ENCODE measurements at regions not wholly inside any gene's neighbourhood (a gene's known extent, or its start where the extent isn't known, plus 50 kb on each side); places are given as distances from the start of the nearest gene placed in this dataset.

DNA sequence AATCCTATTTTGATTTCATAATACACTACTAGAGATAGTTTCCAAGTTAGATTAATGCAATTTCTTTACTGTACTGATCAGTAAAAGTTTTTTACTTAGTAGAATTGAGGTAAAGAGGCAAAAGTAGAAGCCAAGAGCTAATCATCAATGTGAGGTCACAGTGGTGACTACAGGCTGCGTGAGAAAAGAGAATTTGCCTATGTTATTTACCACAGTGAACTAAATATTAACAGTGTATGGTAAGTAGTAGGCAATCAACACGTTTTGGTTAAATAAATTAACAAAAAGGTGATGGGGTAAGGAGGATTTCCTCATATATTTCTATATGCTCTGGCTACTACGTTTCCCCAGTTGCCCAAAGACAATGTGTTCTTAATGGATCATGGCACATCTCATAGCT, 202.2 kb upstream of the CMC1 start:
- POLR2A ChIA-PET, result no interaction called here
- no peaks in the 10 kb centered on the region for H3K36me3 ChIP-seq (ENCODE audit: control insufficient read depth, insufficient read depth, low read length)
- no peak for TF ChIP-seq CTCF (IDR thresholded peaks at IDR 0.05; ENCODE audit: insufficient read depth, low read depth, low read length)
- no peaks in the 10 kb centered on the region for H3K27me3 ChIP-seq (ENCODE audit: control insufficient read depth, insufficient read depth, low read length)
- CTCF ChIA-PET, result no interaction called here
- no peak for DNase-seq (ENCODE audit: low read depth)
- H3K4me3 ChIP-seq (ENCODE audit: low read depth, low read length), result no peak overlapping the region

- TF ChIP-seq CTCF (IDR thresholded peaks at IDR 0.05; ENCODE audit: insufficient read depth, low read depth, low read length), result no peak
- CTCF ChIA-PET, result no interaction called here
- H3K36me3 ChIP-seq (ENCODE audit: control insufficient read depth, insufficient read depth, low read length), result no peaks in the 10 kb centered on the region
- no peak for DNase-seq (ENCODE audit: low read depth)
- no peaks in the 10 kb centered on the region for H3K27me3 ChIP-seq (ENCODE audit: control insufficient read depth, insufficient read depth, low read length)
- POLR2A ChIA-PET, result no interaction called here
- H3K4me3 ChIP-seq (ENCODE audit: low read depth, low read length), result no peak overlapping the region
Measured at GRCh38 chr3:28039829-28040228, 201.6 kb upstream of the CMC1 start.

DNA sequence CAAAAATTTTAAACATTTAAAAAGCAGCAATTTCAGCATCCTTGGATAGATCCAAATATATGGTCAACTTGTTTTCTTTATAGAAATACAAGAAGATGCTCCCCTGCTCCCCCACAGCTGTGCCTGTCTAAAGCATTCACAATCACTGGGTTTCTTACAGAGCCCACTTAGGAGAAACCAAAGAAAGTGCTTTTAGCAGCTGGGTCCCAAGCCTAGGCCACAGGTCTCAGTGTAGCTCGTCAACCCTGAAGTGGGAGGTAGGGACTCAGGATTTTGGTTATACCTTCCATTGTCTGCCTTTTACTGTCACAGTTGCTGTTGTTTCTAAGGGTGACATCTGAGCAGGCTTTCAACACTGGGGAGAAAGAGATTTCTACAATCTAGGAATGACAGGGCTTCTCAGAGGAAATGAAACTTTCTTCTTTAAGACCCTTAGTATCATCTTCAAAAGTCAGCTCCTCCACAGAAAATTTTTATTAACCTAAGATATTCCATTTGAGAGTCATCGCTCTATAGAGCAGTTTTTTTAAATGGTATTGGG, 199.3 kb upstream of the CMC1 start:
- ChIA-PET CTCF (no interaction called here), POLR2A (no interaction called here)
- Histone ChIP-seq H3K4me3 (ENCODE audit: low read depth, low read length) (no peak overlapping the region), H3K36me3 (ENCODE audit: control insufficient read depth, insufficient read depth, low read length) (no peaks in the 10 kb centered on the region), H3K27me3 (ENCODE audit: control insufficient read depth, insufficient read depth, low read length) (no peaks in the 10 kb centered on the region)
- DNase-seq (ENCODE audit: low read depth), result no peak
- TF ChIP-seq CTCF (IDR thresholded peaks at IDR 0.05; ENCODE audit: insufficient read depth, low read depth, low read length), result no peak

- CTCF ChIA-PET, result no interaction called here
Measured at GRCh38 chr3:28042707-28043106, 198.7 kb upstream of the CMC1 start.

GRCh38 chr3:28050120-28050519, 191.3 kb upstream of the CMC1 start:
- Histone ChIP-seq H3K4me3 (ENCODE audit: low read depth, low read length) (no peak overlapping the region), H3K36me3 (ENCODE audit: control insufficient read depth, insufficient read depth, low read length) (no peaks in the 10 kb centered on the region), H3K27me3 (ENCODE audit: control insufficient read depth, insufficient read depth, low read length) (no peaks in the 10 kb centered on the region)
- ChIA-PET CTCF (no interaction called here), POLR2A (no interaction called here)
- no peak for TF ChIP-seq CTCF (IDR thresholded peaks at IDR 0.05; ENCODE audit: insufficient read depth, low read depth, low read length)
- no peak for DNase-seq (ENCODE audit: low read depth)

More at GRCh38 chr3:28042707-28043106, 198.7 kb upstream of the CMC1 start:
- Histone ChIP-seq H3K4me3 (ENCODE audit: low read depth, low read length) (no peak overlapping the region), H3K36me3 (ENCODE audit: control insufficient read depth, insufficient read depth, low read length) (no peaks in the 10 kb centered on the region), H3K27me3 (ENCODE audit: control insufficient read depth, insufficient read depth, low read length) (no peaks in the 10 kb centered on the region)
- DNase-seq (ENCODE audit: low read depth), result no peak
- POLR2A ChIA-PET, result no interaction called here
- no peak for TF ChIP-seq CTCF (IDR thresholded peaks at IDR 0.05; ENCODE audit: insufficient read depth, low read depth, low read length)
